SKM-1 (cell line): ENCODE measurements at regions not wholly inside any gene's neighbourhood (a gene's known extent, or its start where the extent isn't known, plus 50 kb on each side); places are given as distances from the start of the nearest gene placed in this dataset.

Source experiments
- DNase-seq: peaks from one replicate; lab custom pipeline; 2025; ENCODE audit not compliant: unreplicated experiment; lab: John Stamatoyannopoulos, UW

GRCh38 chr4:65126200-65126599, 544.1 kb downstream of the EPHA5 start:
- no peak for DNase-seq

DNA sequence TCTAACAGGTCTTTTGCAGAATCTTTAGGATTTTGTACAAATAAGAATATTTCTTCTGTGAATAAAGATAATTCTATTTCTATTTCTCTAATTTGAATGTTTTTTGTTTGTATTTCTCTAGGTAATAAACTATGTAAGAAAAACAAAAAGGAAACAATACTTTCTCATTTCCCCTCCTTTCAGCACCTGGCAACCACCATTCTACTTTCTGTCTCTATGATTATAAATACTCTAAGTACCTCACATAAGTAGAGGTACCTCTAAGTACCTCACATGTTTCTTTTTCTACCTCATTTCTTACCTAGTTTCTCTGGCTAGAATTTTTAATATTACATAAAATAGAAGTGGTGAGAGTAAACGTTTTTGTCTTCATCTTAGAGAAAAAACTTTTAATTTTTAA, 550.0 kb downstream of the EPHA5 start:
- DNase-seq = no peak

DNA sequence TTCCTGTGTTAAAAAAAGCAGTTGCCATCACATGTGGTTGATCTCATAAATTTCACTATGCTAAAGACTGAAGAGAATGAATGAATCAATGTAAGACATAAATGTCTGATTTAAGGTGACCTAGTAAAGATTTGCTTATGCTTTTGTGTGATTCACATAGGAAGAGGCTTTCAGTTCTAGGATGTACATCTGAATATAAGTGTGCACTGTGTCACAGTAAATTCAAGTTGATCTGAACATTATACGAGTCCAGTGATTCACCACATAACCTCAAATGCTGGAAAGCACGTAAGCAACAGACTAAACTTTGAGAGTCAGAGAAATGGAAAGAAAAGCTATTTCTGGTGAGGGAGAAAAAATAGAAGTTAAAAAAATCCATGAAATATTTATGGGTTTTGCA, 567.9 kb downstream of the EPHA5 start:
- no peak for DNase-seq

- no peak for DNase-seq
These were observed 573.7 kb downstream of the EPHA5 start for GRCh38 chr4:65096630-65097029.

DNA sequence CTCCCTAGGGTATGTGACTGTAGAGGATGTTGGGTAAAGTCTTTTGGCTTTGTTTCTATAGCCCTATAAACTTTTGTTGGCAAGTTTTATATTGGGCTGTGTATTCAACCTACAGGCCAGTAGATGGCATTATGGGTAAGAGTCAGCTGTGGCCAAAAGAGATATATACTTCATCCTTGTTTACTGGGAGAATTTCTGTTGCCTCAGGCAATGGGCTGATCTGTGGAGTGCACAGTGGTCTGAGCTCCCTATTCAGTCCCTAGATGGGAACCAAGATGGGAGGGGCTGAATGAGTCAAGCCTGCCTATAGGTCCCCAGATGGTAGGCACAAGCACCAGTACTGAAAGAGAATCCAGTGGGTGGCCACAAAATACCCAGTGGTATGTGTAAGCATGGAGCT, 580.6 kb downstream of the EPHA5 start:
- DNase-seq = no peak

GRCh38 chr4:65083076-65083475, 587.2 kb downstream of the EPHA5 start:
- DNase-seq = no peak

GRCh38 chr4:65071564-65071963, 598.7 kb downstream of the EPHA5 start:
- DNase-seq = no peak

GRCh38 chr4:65069177-65069576, 601.1 kb downstream of the EPHA5 start:
- no peak for DNase-seq

- no peak for DNase-seq
These were observed 604.2 kb downstream of the EPHA5 start for GRCh38 chr4:65066106-65066505.

- DNase-seq = no peak
These were observed 606.7 kb downstream of the EPHA5 start for GRCh38 chr4:65063601-65064000.

DNA sequence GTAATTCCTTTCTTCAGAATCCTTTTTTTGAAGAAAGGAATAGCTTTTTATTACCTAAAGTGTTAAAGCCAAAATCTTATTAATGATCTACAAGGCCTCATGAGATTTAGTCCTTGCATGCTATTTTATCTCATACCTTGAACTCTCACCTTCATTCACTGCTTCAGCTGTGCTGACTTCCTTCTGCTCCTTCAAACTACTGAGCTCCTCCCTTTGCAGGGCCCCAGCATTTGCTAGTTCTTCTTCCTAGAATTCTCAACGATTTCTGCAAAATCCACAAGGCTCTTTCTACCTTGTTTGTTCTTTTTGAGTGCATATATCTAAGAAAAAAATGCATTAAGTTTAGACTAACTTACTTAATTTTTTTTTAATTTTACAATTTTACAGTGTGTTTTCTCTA, 619.5 kb downstream of the EPHA5 start:
- no peak for DNase-seq

DNA sequence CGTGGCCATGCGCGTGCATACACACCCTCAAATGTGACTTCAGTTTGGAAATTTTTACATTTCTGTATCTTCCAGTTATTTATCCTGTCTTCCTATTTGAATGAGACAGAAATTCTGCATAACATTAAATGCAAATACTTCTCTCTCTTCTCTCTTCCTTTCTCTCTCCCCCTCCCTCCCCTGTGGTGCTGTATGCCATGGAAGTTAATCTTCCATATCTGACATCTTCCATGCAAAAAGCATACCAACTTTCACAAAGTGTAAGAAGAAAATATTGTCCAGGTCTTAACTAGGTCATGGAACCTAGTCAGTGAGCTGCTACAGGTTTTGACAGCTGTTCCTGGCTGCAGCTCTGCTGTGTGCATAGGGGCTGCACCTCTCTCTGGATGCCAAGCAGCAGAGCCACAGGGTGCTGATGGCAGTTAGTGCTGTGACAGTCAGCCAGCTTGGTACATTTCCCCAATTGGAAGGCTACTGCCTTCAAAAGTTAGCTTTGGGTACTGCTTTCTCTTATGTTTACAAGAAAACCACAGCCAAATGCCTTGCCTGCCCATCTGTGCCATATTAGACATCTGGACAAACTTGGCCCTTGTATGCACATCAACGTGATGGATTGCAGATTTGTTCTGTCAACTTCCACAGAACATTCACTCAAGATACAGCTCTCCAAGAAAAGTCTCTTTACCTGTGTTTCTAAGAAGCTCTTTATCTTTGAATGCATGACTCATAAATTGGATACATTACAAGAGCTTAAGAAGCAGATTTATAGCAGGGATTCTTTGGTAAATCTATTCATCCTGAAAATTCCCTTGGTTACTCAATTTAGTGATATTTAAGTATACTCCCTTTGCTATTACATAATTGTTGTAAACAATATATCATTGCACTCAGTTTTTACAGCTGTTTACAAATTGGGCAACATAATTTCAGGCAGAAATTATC, 623.8 kb downstream of the EPHA5 start:
- no peak for DNase-seq

DNA sequence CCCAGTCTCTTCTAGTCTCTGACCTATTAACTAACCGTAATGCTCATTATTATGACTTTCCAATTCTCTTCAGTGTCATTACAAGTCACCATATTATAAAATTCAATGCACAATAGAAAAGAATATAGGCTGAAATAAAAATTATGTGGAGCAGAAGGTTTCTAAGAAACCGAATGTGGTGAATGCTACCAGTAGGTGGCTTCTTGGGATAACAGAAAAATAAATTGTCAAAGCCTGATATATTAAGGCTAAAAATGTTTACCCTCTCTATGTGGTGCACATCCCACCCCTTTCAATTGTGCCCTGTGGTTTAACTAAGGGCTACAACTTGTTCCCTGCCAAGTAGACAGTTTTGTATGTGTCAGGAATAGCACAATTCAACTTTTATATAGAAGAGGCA, 624.6 kb upstream of the TECRL start:
- no peak for DNase-seq

GRCh38 chr4:65028592-65028991, 619.3 kb upstream of the TECRL start:
- no peak for DNase-seq

GRCh38 chr4:65023883-65024670, 614.8 kb upstream of the TECRL start:
- no peak for DNase-seq

DNA sequence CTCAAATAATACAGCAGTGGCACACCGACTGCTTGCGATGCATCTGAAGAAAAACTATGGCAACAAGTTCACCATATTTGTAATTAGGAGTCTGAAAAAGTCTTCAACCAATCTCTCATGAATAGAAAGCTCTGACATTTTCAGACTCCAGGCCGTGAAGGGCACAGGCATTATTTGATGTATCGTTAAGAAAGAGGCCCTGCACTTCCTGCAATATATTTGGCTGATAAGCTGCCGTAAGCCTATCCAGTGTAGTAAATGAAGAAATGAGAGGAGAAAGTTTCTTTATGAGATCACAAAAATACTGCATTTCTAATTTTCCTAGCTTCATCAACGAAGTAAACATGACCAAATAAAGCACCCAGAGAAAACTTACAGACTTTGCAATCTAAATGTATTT, 613.8 kb upstream of the TECRL start:
- DNase-seq = no peak

- no peak for DNase-seq
These were observed 612.5 kb upstream of the TECRL start for GRCh38 chr4:65021737-65022136.

- no peak for DNase-seq
These were observed 611.9 kb upstream of the TECRL start for GRCh38 chr4:65021149-65021548.

GRCh38 chr4:65019775-65020174, 610.5 kb upstream of the TECRL start:
- DNase-seq = no peak

DNA sequence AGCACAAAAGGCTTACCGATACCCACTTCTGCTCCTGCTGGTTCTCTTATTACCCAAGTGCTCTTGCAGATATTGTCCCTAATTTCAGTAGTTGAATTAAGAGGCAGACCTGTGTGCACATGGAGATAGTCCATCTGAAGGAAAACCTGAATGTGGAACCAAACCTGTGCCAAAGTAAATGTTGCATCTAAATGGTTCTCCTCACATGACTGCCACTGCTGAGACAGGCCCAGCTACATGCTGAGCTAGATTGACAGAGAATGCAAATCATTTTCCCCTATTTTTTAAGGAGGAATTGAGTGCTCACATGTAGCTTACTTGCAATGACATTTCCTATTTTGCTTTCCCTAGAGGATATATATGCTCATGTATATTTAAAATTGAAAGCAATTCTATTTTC, 609.1 kb upstream of the TECRL start:
- DNase-seq = no peak

DNA sequence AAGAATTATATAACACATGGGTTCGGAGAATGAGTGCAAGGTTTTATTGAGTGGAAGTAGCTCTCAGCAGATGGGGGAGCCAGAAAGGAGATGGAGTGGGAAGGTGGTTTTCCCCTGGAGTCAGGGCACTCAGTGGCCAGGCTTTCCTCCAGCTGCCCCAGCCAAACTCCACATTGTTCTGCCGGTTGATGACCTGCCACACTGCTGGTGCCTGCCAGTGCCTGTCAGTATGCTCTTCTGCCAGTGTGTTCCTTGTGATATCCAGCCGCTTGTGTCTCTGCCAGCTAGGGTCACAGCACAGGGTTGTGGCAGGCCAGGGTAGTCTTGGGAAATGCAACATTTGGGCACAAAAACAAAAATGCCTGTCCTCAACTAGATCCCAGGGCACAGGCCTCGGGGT, 604.8 kb upstream of the TECRL start:
- no peak for DNase-seq

- DNase-seq = peak; percentile 53
These were observed 598.7 kb upstream of the TECRL start for GRCh38 chr4:65007841-65008439.
